Superior temporal gyrus (tissue), 1 donor: ENCODE measurements at regions not wholly inside any gene's neighbourhood (a gene's known extent, or its start where the extent isn't known, plus 50 kb on each side); places are given as distances from the start of the nearest gene placed in this dataset.
"Not testable (repeated sequence)": the region's sequence is repeated elsewhere in the genome, so short reads cannot be mapped to it uniquely, and the experiment has no call there.

ENCODE experiments used
- DNase-seq: peaks from one replicate; pipeline ENCODE4 v3.0.0-alpha.2; 2016; ENCODE audit errors: extremely low spot score

DNA sequence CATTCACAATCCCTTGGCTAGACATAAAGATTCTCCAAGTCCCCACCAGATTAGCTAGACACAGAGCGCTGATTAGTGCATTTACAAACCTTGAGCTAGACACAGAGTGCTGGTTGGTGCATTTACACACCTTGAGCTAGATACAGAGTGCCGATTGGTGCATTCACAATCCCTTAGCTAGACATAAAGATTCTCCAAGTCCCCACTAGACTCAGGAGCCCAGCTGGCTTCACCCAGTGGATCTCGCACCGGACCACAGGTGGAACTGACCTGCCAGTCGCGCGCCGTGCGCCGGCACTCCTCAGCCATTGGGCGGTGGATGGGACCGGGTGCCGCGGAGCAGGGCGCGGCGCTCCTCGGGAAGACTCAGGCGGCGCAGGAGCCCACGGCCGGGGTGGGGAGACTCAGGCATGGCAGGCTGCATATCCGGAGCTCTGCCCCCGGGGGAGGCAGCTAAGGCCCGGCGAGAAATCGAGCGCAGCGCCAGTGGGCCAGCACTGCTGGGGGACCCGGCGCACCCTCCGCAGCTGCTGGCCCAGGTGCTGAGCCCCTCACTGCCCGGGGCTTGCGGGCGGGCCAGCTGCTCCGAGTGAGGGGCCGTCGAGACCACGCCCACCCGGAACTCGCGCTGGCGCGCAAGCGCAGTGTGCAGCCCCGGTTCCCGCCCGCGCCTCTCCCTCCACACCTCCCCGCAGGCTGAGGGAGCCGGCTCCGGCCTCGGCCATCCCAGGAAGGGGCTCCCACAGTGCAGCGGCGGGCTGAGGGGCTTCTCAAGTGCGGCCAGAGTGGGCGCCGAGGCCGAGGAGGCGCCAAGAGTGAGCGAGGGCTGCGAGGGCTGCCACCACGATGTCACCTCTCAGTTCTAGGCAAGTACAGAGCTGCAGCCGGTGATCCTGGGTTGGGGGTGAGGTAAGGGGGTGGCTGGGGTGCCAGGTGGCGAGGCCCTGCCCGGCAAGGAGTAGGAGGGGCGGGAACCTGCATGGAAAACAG, 773.7 kb upstream of the CITED2 start:
- not testable (repeated sequence) for DNase-seq

DNA sequence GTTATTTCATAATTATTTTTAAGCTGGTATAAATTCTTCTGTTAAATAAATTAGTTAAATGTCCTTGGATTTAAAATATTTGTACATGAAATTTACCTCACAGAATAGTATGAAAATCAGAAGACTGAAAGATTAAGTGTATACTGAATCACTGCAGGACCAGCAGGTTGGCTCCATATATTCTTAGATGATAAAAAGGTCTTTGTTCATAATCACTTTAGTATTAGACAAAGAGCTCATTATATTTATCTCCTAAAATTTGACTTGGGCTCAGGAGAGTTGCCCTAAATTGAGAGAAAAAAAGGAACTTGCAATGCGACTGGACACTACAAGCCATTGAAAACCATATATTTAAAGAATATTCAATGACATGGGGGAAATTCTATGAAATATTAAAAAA, 766.4 kb upstream of the CITED2 start:
- DNase-seq: no peak

DNA sequence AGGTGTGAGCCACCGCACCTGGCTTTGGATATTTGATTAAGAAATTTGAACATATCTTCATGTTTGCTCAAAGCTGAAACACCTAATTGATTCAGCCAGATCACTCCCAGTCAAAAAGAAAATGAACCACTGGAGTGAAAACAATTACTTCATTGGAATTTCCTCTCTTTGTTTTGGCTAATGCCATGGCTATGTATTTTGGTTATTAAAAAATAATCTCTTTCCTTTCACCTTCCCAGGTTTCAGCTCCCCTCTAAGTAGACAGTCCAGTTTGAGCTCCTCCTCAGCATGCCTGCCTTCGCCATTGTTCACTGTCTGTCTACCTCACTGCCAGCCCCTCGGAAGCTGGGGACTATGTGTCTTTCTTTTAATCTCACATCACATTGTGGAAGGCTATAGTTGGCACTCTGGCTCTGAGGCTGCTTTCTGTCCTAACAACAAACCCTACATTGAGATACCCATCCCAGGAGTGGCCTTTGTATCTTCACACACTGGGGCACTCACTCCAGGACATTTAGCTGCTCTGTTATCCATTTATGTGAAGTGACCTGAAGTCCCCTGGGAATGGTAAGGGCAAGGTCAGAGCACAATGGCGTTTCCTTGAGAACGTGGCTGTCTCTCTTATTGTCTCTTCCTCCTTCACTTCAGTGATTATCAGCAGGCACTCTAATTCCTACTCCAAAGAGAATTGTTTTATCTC, 764.0 kb upstream of the CITED2 start:
- DNase-seq: no peak

DNA sequence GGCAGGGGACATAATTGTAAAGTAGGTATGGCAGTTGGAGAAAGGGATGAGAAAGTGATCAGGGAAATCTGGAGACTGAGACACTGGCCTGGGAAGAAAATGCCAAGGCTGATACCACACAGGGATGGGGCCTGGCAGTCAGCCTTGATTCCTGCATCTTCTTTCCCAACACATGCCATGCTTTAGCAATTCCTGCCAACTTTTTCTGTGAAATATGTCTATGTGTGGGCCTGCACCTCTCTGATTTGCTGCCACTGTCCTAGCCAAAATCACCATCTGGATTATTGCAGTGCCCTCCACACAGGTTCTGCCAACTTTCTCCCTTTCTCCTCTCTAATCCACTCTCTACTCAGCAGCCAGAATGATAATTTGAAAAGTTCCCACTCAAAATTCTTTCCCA, 759.8 kb upstream of the CITED2 start:
- no peak for DNase-seq

DNA sequence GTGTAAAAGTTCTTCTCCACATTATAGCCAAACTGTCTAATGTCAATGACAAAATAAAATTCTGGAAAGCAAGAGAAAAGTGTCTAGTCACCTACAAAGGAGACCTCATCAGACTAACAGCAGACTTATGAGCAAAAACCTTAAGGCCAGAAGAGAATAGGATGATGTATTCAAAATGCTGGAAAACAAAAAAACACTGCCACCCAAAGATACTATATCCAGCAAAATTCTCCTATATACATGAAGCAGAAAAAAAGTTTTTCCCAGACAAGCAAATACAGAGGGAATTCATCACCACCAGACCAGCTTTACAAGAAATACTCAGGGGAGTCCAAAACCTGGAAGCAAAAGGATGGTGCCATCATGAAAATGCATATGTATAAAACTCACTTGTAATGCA, 755.6 kb upstream of the CITED2 start:
- DNase-seq: no peak

DNA sequence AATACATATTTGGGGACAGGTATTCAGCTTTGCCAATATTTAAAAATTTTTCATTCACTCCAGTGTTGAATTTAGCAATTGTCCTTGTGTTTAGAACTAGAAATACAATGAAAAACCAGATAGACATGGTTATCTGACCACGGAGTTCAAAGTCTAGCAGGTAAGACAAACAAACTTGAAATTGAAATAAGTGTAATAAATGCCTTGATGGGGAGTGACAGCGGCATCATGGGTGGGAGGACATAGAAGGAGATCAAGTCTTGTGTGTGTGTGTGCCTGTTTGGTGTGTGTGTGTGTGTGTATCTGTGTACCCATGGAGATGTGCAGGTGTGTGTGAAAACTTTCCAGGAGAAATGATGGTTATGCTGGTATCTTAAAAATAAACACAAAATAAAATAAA, 750.0 kb upstream of the CITED2 start:
- no peak for DNase-seq

DNA sequence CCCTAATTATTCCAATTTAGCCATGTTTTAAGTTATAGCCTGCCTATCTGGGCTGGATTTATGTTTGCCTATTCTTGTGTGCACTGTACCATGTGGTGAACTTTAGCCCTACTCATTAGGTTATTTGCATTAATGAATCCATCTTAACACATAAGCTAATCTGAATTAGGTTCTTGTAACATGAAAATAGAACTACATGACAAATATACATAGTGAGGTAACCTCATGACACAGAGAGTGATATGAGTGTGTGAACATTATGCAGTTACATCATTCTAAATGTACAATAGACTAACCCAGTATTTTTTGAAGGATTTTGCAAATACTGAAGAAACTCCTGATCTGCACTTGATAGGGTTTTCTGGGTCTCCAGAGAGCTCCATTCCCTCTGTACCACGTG, 733.7 kb upstream of the CITED2 start:
- no peak for DNase-seq

DNA sequence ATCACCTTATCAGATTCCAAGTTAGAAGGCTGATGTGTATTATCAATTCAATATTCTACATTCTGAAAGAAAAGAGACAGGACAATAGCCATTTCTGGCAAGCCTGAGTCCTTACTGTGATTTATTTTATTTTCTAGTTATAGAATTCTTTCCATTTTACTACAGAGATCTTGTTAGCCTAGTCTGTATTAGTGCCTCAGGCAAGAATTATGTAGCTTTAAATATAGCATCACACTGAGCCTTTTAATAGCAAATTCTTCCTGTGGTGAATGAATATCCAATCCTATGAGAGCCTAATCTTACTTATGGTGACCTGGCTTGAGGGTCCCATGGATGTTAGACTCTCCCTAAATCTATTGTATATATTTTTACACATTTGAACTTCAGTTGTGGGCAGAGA, 732.8 kb upstream of the CITED2 start:
- DNase-seq: no peak

DNA sequence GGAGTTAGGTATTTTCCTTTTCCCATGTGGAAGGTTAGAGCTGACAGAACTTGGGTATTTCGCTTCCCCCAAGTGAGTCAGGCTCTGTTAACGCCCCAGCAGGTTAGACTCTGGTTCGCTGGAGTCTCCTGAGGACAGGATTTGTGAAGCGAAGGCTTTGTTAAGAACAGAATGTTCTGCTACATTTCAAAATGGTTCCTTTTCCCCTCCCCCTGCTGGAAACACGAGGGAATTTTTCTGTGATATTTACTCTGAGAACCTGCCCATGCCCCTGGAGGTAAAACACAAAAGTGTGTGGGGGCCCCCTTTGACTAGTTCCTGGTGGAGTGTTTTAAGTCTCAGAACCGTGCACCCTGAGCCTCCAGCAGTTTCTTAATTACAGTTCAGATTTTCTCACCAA, 731.4 kb upstream of the CITED2 start:
- DNase-seq: no peak

DNA sequence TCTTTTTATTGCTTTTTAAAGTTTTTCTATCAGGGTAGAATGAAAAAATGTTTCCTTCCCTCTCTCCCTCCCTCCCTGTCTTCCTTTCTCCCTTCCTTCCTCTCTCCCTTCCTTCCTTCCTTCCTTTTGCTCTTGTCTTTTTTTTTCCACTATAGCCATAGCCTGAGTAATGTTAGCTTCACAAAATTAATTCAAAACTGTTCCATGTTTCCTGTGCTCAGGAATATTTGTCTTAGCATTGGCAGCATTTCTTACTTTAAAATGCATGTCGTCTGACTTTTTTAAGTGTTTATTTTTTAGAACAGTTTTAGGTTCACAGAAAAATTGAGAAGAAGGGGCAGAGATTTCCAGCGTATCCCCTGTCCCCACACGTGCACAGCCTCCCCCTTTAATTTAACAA, 730.8 kb upstream of the CITED2 start:
- DNase-seq: no peak

DNA sequence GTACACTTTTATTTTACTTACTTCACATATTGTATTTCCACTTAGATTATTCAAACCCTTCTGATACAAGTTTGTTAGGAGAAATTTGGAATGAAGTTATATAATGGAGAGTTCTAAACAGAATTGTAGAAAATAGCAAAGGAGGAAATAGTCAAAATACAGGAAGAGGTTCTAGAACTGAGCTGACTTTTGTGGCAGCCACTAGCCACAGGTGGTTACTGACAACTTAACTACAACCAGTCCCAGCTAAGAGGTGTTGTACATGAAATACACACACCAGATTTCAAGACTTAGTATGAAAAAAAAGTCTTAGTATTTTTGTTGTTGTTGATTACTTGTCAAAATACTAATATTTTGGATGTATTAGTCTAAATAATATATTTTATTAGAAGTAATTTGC, 727.4 kb upstream of the CITED2 start:
- DNase-seq: no peak

DNA sequence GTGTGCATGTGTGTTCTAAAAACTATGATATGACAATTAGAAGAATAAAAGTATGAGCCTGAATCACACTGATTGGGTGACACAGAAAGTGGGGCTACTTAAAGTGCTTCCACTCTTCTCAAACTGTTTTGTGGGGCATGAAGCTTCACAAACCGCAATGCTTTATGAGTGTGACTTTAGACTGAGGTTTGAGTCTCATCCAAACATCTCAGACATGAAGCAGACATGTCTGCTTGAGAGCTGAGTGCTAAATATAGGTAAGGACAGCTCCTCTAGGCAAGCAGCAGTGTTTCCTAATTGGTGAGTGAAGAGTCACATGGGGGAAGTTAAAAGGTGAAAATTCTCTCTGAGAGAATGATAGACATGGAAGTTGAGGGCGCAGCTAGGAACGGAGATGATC, 726.9 kb upstream of the CITED2 start:
- DNase-seq: no peak

DNA sequence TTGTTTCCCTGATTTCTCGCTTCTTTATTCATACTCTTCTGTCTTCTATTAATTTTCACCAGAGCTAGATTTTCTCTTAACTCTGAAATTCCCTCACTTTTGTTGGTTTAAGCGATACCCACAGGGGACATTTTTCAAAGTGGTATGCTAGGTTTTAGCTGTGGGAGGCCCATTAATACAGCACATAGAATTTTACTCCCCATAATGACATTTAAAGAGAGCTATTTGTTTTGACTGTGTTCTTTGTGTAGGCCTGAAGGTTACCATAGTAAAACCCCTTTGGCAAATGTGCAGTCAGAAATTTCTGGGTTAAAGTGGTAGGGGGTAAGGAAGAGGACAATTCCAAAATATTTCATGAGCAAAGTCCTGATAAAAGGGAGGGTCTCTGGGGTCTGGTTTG, 721.1 kb upstream of the CITED2 start:
- DNase-seq: no peak

DNA sequence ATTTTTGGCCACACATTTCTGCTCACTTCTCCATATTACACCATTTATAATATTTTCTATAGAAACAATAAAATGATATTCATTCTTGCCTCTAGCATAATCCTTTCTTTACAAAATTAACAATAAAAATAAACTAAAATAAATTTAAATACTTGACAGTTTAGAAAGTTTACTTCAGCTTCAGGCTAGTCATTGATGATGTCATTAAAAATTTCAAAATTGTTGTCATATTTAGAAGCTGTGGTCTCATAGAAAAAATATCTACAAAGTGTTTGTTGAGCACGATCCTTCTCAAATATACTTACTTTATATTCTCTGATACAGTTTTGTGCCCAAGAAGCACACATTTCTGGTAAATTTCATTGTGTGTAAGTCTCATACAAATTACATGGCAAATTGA, 717.4 kb upstream of the CITED2 start:
- DNase-seq: no peak

DNA sequence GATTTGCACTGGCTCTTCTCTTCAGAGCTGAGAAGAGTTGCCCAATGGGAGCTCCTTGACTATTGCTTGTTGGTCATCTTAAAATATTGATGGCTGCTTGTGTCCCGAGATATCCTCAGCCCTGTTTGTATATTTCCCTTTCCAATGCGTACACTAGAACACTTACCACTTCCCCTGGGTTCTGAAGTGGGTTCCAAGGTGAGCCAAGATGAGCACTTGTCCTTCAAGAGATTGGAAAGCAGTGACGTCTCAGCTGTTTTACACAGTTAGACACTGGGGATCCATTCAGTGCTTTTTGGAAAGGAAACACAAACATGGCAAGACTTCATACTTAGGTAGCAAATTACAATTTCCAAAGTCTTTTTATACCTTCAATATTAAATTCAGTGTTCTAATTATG, 716.4 kb upstream of the CITED2 start:
- DNase-seq: no peak

DNA sequence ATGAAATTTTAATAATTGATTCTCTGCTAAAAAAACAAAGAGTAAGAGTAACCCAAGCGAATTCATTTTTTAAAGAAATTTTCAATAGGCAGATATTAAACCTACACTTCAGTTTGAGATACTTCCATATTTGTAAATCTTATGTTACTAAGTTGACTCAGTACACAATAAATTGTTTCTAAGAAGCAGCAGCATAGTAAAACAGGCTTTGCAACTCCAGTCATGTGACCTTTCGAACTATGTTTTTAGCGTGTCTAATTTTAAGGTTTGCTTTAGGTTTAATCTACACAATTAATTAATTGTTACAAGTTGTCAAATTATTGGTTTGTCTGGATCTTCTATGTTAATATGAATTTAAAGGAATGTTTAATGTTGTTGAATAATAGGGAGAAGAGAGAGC, 708.9 kb upstream of the CITED2 start:
- no peak for DNase-seq

DNA sequence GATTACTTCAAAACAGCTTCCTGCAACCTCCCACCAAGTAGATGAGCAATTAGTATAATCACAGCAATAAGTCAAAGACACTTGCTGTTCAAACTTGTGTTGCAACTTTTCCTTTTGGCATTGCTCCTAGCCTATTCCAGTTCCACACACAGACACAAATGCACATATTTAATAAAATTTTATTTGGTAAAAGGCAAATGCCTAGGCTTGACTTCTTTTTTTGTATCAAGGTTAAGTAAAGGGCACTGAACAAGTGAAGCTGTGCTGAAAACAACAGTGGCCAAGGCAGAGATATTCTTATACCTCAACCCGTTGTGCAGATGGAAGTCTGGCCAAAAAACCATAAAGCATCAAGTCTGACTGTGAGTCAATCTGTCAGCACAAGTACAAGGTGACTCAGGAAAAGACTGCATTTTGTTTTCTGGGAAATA, 708.4 kb upstream of the CITED2 start:
- DNase-seq: no peak

DNA sequence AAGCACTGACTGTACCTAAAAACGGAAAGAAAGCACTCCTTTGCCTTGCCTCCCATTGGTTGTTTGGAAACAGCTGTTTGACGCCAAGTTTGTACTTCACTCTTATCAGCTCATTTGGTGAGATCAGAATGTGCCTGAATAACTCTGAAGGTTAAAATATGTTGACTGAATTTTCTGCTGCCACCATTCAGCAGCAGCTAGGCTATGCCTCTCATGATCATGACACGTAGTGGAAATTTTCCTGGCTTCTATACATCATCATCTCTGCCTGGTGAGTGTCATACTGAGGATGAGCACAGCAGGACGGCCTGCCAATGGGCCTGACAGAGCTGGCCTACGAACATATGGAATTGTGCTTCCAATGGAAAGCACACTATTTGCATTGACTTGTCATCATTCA, 704.9 kb upstream of the CITED2 start:
- peak; percentile 34 for DNase-seq

DNA sequence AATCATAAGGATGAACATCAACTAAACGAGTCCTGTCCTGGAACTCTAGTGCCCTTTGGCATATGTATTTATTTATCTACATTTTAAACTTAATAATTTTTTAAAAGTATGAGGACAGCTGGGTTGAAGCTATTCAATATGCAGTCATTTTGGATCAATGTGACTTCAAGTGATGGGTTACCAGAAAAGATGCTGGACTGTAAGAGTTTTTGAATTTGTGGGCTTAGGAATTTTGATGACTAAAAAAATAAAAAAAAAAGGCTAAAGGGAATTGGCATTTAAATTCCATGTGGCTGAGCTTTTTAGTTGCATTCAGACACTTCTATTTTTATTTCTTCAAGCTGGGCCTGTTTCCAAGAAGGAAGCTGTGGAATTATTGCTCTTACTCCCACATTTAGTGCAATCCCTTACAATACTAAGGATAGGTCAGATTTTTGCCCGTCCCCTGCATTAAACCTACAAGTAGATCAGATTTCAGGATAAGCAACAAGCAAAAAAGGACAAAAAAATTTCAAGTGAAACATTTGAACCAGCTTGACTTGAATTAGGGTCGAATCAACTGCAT, 704.2 kb upstream of the CITED2 start:
- peak; percentile 45 for DNase-seq

DNA sequence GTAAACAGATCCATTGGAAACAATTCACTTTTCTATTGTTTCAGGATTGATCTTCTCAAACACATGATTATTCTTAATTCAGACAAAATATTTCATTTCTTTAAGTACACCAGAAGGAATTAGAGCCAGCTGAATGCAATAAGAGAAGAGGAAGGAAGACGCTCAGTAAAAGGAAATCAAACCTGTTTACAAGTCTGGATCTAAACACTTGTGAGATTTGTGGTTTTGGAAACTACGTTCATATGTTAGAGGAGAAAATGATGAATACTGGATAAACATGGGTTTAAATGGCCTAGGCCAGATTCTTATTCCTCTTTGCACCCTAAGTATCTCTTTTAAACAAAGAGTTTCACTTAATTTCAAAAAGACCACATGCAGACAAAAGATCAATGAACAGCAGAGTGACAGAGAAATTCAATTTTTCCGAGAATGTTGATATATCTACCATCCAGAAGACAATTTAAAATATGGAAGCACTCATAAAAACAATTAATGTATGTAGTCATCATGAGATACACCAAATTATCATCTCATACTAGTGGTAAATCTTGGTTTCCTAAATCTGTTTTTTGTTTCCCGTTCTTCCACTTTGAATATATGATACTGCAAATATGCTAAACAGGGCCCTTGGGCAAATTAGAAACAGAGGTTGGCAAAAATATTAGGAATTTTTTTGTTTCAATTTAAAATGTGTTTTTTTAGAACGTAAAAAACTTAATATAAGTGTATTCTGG, 703.5 kb upstream of the CITED2 start:
- DNase-seq: no peak

DNA sequence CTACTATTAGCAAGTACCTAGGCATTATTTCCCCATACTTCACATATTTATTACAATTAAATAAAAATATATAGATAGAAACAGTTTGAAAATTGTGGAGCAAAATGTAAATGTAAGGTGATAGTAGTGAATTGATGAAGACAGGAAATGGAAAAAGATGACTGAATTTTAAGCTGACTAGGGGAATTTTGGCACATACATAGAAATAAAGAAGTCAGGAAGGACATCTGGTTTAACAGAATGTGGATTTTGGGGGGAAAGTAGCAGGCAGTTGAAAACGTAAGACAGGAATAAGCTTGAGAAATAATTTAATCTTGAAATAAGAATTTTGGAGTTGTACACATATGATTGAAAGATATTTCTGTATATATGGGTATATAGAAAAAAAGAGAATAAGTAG, 701.7 kb upstream of the CITED2 start:
- DNase-seq: no peak

DNA sequence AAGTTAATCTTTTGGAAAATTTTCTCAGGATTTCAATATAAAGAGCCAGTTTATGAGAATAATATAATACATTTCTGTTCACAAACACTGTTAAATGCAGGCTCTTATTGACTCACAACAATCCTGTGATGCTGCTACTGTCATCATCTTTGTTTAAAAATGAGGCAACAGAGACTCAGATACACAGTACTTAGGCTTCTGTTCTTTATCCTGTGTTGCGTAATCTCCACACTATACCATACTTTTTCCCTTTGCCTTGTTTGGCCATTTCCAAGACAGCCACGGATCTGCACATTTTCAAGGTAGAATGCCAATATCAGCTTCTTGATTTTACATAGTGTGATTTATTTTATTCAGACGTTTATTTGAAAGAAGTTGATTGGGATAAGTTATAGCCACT, 699.0 kb upstream of the CITED2 start:
- no peak for DNase-seq
